H4 (cell line): ENCODE measurements at regions not wholly inside any gene's neighbourhood (a gene's known extent, or its start where the extent isn't known, plus 50 kb on each side); places are given as distances from the start of the nearest gene placed in this dataset.

Source experiments
- DNase-seq: peaks from one replicate; pipeline ENCODE4 v3.0.0-alpha.2; 2015; ENCODE audit warnings: low spot score

GRCh38 chr3:43979645-43980044 is 262.0 kb upstream of the TOPAZ1 start:
- no peak for DNase-seq

- DNase-seq = no peak
Measured at GRCh38 chr3:43994657-43995546, 246.8 kb upstream of the TOPAZ1 start.

- DNase-seq = no peak
Measured at GRCh38 chr3:43995547-43996378, 245.9 kb upstream of the TOPAZ1 start.

- DNase-seq = no peak
Measured at GRCh38 chr3:43996379-43997301, 245.0 kb upstream of the TOPAZ1 start.

GRCh38 chr3:43997316-43997715 is 244.4 kb upstream of the TOPAZ1 start:
- no peak for DNase-seq

GRCh38 chr3:43997788-43998369 is 243.8 kb upstream of the TOPAZ1 start:
- DNase-seq = no peak

GRCh38 chr3:43998370-43998835 is 243.3 kb upstream of the TOPAZ1 start:
- no peak for DNase-seq

GRCh38 chr3:43998836-43999727 is 242.6 kb upstream of the TOPAZ1 start:
- peak; percentile 27 for DNase-seq

- DNase-seq = no peak
Measured at GRCh38 chr3:43999728-44000319, 241.9 kb upstream of the TOPAZ1 start.

- DNase-seq = peak; percentile 34
Measured at GRCh38 chr3:44000586-44000985, 241.1 kb upstream of the TOPAZ1 start.

GRCh38 chr3:44001072-44001471 is 240.6 kb upstream of the TOPAZ1 start:
- DNase-seq = no peak

- no peak for DNase-seq
Measured at GRCh38 chr3:44003801-44004200, 237.9 kb upstream of the TOPAZ1 start.

GRCh38 chr3:44011680-44012079 is 230.0 kb upstream of the TOPAZ1 start:
- no peak for DNase-seq

GRCh38 chr3:44012160-44012899 is 229.4 kb upstream of the TOPAZ1 start:
- DNase-seq = no peak

GRCh38 chr3:44013967-44014366 is 227.7 kb upstream of the TOPAZ1 start:
- no peak for DNase-seq

GRCh38 chr3:44015170-44015569 is 226.5 kb upstream of the TOPAZ1 start:
- DNase-seq = no peak

- peak; percentile 33 for DNase-seq
Measured at GRCh38 chr3:44016818-44017217, 224.9 kb upstream of the TOPAZ1 start.

- DNase-seq = no peak
Measured at GRCh38 chr3:44018926-44019325, 222.8 kb upstream of the TOPAZ1 start.

GRCh38 chr3:44019736-44020135 is 221.9 kb upstream of the TOPAZ1 start:
- no peak for DNase-seq
